Erythroblast (primary cell): ENCODE measurements at regions not wholly inside any gene's neighbourhood (a gene's known extent, or its start where the extent isn't known, plus 50 kb on each side); places are given as distances from the start of the nearest gene placed in this dataset.

Experiments used
- GATA1 ChIP-seq: IDR thresholded peaks from 2 replicates; pipeline ENCODE4 v1.6.1; 2011; ENCODE audit warnings: low read depth, mild to moderate bottlenecking, control low read depth, low read length, moderate library complexity
- POLR2A ChIP-seq: IDR thresholded peaks from 2 replicates; pipeline ENCODE4 v1.6.1; 2011; ENCODE audit warnings: mild to moderate bottlenecking, low read length

- TF ChIP-seq POLR2A (no peak), GATA1 (no peak)
Observed at GRCh38 chr9:95780751-95781150, 94.7 kb upstream of the ERCC6L2 start.
